NB4 (cell line): ENCODE measurements at regions not wholly inside any gene's neighbourhood (a gene's known extent, or its start where the extent isn't known, plus 50 kb on each side); places are given as distances from the start of the nearest gene placed in this dataset.

Experiments
- DNase-seq: peaks from one replicate; pipeline ENCODE4 v3.0.0; 2010; ENCODE audit warnings: low read depth
- H3K4me3 ChIP-seq: one replicate; pipeline ENCODE4 v1.5.1; 2011; ENCODE audit warnings: mild to moderate bottlenecking, low read depth, low read length, moderate library complexity
- MAX ChIP-seq: IDR thresholded peaks from 2 replicates; pipeline ENCODE4 v1.6.1; 2011; ENCODE audit warnings: low read depth, low read length
- MYC ChIP-seq: IDR thresholded peaks from 2 replicates; pipeline ENCODE4 v1.6.1; 2011; ENCODE audit warnings: low read depth, low read length
- POLR2A ChIP-seq: IDR thresholded peaks from 2 replicates; pipeline ENCODE4 v1.6.1; 2011; ENCODE audit warnings: mild to moderate bottlenecking; ENCODE audit not compliant: insufficient read length; ENCODE audit errors: extremely low read depth
- TF ChIP-seq, protein P1 (sequence below): IDR thresholded peaks from one replicate; pipeline ENCODE4 v1.5.1; 2012; ENCODE audit warnings: low read depth, low read length

DNA sequence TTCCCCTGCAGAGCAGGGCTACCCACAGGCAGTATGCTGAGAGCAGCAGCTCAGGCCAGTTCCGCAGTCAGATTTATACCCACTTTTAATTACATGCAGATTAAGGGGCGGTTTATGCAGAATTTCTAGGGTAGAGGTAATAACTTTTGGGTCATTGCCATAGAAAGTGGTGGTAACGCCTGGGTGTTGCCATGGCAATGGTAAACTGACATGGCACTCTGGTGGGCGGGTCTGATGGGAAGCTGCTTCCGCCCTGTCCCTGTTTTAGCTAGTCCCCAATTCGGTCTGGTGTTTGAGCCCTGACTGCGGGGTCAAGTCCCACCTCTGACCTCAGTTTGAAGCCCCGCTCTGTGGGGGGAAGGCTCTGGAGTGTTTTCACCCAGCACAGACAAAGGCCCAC, 141.1 kb upstream of the VSTM2B start:
- H3K4me3 ChIP-seq = no peak overlapping the region
- no peak for DNase-seq
- no peak for TF ChIP-seq POLR2A
- no peak for TF ChIP-seq MYC
- TF ChIP-seq, protein P1, sequence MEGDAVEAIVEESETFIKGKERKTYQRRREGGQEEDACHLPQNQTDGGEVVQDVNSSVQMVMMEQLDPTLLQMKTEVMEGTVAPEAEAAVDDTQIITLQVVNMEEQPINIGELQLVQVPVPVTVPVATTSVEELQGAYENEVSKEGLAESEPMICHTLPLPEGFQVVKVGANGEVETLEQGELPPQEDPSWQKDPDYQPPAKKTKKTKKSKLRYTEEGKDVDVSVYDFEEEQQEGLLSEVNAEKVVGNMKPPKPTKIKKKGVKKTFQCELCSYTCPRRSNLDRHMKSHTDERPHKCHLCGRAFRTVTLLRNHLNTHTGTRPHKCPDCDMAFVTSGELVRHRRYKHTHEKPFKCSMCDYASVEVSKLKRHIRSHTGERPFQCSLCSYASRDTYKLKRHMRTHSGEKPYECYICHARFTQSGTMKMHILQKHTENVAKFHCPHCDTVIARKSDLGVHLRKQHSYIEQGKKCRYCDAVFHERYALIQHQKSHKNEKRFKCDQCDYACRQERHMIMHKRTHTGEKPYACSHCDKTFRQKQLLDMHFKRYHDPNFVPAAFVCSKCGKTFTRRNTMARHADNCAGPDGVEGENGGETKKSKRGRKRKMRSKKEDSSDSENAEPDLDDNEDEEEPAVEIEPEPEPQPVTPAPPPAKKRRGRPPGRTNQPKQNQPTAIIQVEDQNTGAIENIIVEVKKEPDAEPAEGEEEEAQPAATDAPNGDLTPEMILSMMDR = no peak

GRCh38 chr19:29385191-29385795, 140.5 kb upstream of the VSTM2B start:
- TF ChIP-seq MYC (no peak), POLR2A (no peak), MAX (no peak)
- TF ChIP-seq, protein P1 = no peak
- no peak for DNase-seq

GRCh38 chr19:29386970-29387369, 138.8 kb upstream of the VSTM2B start:
- no peak overlapping the region for H3K4me3 ChIP-seq
- DNase-seq = no peak
- TF ChIP-seq MAX (no peak), POLR2A (no peak), MYC (no peak)
- TF ChIP-seq, protein P1 = no peak

More at GRCh38 chr19:29385191-29385795, 140.5 kb upstream of the VSTM2B start:
- H3K4me3 ChIP-seq = no peak overlapping the region

- H3K4me3 ChIP-seq = no peak overlapping the region
- TF ChIP-seq, protein P1 = no peak
- TF ChIP-seq MAX = no peak
- peak; percentile 25 for DNase-seq
Observed at GRCh38 chr19:29387586-29387985, 138.2 kb upstream of the VSTM2B start.

DNA sequence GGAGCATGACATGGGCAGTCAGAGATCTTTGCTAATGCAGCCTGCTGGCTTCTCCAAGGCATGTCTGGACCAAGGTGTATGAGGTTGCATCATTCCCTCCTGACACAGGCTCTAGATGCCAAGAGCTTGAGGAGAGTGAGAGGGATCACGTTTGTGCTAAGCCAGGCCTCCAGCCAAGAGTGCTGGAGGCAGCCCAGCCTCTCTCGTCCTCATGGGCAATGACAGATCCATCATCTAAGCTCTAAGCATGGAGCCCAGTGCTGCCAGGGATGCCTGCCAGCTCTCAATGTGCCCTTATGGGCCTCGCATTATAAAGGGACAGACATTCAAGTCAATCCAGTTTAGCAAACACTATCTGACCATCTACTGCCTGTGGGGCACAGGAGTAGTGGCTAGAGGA, 136.3 kb upstream of the VSTM2B start:
- peak; percentile 2 for DNase-seq
- no peak overlapping the region for H3K4me3 ChIP-seq
- TF ChIP-seq, protein P1 = no peak
- TF ChIP-seq POLR2A (no peak), MAX (no peak), MYC (no peak)

DNA sequence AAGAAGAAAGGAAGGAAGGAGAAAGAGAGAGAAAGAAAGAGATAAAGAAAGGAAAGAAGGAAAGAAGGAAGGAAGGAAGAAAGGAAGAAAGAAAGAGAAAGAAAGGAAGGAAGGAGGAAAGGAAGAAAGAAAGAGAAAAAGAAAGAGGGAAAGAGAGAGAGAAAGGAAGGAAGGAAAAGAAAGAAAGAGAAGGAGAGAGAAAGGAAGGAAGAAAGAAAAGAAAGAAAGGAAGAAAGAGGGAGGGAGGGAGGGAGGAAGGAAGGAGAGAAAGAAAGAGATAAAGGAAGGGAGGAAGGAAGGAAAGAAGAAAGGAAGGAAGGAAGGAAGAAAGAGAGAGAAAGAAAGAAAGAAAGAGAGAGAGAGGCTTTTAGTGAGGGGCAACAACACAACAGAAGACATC, 135.1 kb upstream of the VSTM2B start:
- no peak for DNase-seq
- TF ChIP-seq POLR2A = no peak
- TF ChIP-seq MAX = no peak
- TF ChIP-seq, protein P1 = no peak
- no peak for TF ChIP-seq MYC
- no peak overlapping the region for H3K4me3 ChIP-seq
